ENCODE measurements at regions not wholly inside any gene's neighbourhood (a gene's known extent, or its start where the extent isn't known, plus 50 kb on each side); places are given as distances from the start of the nearest gene placed in this dataset.

DNA sequence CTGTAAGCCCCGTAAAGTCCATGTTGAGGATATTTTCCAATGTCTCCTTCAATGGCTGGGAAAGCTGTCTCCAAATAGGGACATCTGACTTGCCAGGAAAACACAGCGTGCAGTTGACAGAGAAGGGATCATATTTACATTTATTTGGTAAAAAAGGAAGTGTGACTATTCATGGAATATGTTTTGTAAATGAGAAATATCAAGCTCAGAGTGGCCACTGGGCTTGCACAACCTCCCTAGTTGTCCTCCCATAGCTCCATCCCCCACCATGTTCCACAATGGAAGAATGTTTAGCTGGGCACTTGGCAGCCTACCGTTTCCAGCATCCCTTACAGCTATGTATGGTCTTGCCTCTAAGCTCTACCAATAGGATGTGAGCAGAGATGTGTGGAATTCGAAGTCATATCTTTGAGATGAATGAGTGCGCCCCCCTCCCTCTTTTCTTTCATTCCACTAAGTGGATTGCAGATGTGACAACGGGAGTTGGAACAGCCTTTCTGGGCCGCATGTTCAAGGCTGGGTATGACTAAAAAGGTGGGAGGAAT lies 306.6 kb upstream of the ZMIZ1 start:
- H3K4me1 Mint-ChIP-seq (ENCODE audit: low read depth, unreplicated experiment), result peaks cover 8% of the 10 kb centered on the region
- no peak overlapping the region for H3K27ac Mint-ChIP-seq (ENCODE audit: unreplicated experiment)
- no peak overlapping the region for H3K4me3 Mint-ChIP-seq (ENCODE audit: low read depth, unreplicated experiment)
- intact Hi-C loops (cut with micrococcal nuclease; ENCODE audit: unreplicated experiment), result no loop called here
- DNase-seq, result no peak
- BruUV-seq (replicated peaks), result no TSS peak
- CTCF ChIA-PET, result no interaction called here
- no peaks in the 10 kb centered on the region for H3K36me3 Mint-ChIP-seq (ENCODE audit: insufficient read depth, unreplicated experiment)
- H3K27me3 Mint-ChIP-seq (ENCODE audit: unreplicated experiment), result peaks cover 29% of the 10 kb centered on the region
- H3K9me3 Mint-ChIP-seq (ENCODE audit: low read depth, unreplicated experiment), result no peaks in the 10 kb centered on the region
- TF ChIP-seq, protein P1, sequence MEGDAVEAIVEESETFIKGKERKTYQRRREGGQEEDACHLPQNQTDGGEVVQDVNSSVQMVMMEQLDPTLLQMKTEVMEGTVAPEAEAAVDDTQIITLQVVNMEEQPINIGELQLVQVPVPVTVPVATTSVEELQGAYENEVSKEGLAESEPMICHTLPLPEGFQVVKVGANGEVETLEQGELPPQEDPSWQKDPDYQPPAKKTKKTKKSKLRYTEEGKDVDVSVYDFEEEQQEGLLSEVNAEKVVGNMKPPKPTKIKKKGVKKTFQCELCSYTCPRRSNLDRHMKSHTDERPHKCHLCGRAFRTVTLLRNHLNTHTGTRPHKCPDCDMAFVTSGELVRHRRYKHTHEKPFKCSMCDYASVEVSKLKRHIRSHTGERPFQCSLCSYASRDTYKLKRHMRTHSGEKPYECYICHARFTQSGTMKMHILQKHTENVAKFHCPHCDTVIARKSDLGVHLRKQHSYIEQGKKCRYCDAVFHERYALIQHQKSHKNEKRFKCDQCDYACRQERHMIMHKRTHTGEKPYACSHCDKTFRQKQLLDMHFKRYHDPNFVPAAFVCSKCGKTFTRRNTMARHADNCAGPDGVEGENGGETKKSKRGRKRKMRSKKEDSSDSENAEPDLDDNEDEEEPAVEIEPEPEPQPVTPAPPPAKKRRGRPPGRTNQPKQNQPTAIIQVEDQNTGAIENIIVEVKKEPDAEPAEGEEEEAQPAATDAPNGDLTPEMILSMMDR (IDR thresholded peaks at IDR 0.05; ENCODE audit: unreplicated experiment), result no peak

DNA sequence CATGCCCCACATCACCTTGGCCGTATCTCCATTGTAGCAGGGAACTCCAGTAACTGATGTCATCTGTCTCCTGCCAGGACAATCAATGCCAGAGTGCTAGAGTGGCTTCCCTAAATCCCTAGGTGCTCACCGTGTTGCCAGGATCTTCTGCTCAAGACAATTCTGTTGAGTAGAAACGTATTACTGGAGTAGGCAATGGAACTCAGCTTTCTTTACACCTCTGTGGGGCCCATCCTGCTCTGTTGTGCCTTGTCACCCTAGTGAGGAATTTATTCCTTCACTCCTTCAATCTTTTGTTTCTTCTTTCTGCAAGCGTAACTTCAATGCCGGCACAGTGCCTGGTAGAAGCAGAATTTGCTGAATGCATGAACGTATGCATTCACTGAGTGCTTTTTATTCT lies 305.5 kb upstream of the ZMIZ1 start:
- Mint-ChIP-seq H3K4me3 (ENCODE audit: low read depth, unreplicated experiment) (no peak overlapping the region), H3K27me3 (ENCODE audit: unreplicated experiment) (peaks cover 33% of the 10 kb centered on the region), H3K9me3 (ENCODE audit: low read depth, unreplicated experiment) (no peaks in the 10 kb centered on the region), H3K4me1 (ENCODE audit: low read depth, unreplicated experiment) (no peaks in the 10 kb centered on the region), H3K36me3 (ENCODE audit: insufficient read depth, unreplicated experiment) (no peaks in the 10 kb centered on the region), H3K27ac (ENCODE audit: unreplicated experiment) (no peak overlapping the region)
- no TSS peak for BruUV-seq (replicated peaks)
- DNase-seq, result no peak
- TF ChIP-seq, protein P1 (IDR thresholded peaks at IDR 0.05; ENCODE audit: unreplicated experiment), result no peak
- intact Hi-C loops (cut with micrococcal nuclease; ENCODE audit: unreplicated experiment), result no loop called here
- CTCF ChIA-PET, result interaction anchor here (0.6 kb wide), 1 partner anchor 215 kb away, joined by 5 read pairs; no protein-coding TSS in a partner anchor

DNA sequence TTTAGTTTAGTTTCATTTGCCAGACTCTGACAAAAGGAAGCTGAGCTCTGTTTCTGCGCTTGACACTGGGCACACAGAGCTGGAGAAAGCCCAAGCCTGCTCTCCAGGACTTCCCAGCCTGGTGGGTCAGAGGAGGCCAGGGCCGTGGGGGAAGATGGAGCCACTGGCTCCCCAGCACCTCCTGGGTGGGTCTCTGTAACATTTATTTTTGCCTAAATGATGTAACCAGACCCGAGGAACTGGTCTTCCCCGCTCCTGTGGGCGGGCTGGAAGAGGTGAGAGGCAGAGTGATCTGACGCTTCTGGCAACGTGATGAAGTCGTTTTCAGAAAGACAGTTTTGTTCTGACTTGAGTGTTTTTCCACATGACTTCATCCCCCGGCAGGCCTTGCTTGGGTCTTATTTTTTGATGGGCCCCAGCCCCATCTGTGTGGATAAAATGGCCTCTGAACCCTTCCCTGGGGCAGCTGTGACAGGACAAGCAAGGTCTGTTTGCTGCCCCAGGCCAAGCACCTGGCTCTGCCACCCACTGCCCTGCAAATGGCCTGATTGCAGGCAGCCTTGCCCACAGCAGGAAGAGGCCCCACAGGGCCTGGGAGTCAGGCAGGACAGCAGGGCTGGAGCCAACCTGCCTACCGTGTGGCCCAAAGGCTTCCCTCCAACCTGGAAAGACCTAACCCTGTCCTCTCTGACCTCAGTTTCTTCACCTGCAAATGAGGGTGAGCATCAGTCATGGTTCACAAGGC lies 304.9 kb upstream of the ZMIZ1 start:
- H3K4me3 Mint-ChIP-seq (ENCODE audit: low read depth, unreplicated experiment), result no peak overlapping the region
- CTCF ChIA-PET, result interaction anchor here (0.6 kb wide), 1 partner anchor 215 kb away, joined by 5 read pairs; no protein-coding TSS in a partner anchor
- TF ChIP-seq, protein P1 (IDR thresholded peaks at IDR 0.05; ENCODE audit: unreplicated experiment), result no peak
- DNase-seq, result no peak
- H3K27me3 Mint-ChIP-seq (ENCODE audit: unreplicated experiment), result peaks cover 39% of the 10 kb centered on the region
- H3K27ac Mint-ChIP-seq (ENCODE audit: unreplicated experiment), result no peak overlapping the region
- no peaks in the 10 kb centered on the region for H3K36me3 Mint-ChIP-seq (ENCODE audit: insufficient read depth, unreplicated experiment)
- H3K9me3 Mint-ChIP-seq (ENCODE audit: low read depth, unreplicated experiment), result no peaks in the 10 kb centered on the region
- intact Hi-C loops (cut with micrococcal nuclease; ENCODE audit: unreplicated experiment), result no loop called here
- no peaks in the 10 kb centered on the region for H3K4me1 Mint-ChIP-seq (ENCODE audit: low read depth, unreplicated experiment)
- BruUV-seq (replicated peaks), result no TSS peak

DNA sequence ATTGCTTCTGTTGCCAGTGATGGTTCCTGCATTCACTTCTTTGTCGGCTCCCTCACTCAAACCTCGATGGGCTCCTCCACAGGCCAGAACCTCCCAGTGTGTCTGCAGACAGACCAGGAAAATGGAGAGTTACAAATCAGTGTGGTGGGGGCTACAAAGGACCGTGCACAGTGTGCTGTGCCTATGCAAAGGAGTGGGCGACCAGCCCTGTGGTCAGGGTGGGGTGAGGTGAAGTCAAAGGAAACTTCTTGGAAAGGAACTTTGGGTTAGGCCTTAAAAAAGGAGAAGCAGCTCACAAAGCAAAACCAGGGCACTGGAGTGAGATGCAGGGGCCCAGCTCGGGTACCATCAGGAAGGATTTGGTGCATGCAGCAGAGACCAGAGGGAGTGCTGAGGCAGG lies 304.3 kb upstream of the ZMIZ1 start:
- no TSS peak for BruUV-seq (replicated peaks)
- no peaks in the 10 kb centered on the region for H3K9me3 Mint-ChIP-seq (ENCODE audit: low read depth, unreplicated experiment)
- intact Hi-C loops (cut with micrococcal nuclease; ENCODE audit: unreplicated experiment), result no loop called here
- TF ChIP-seq, protein P1 (IDR thresholded peaks at IDR 0.05; ENCODE audit: unreplicated experiment), result no peak
- H3K27ac Mint-ChIP-seq (ENCODE audit: unreplicated experiment), result no peak overlapping the region
- H3K36me3 Mint-ChIP-seq (ENCODE audit: insufficient read depth, unreplicated experiment), result no peaks in the 10 kb centered on the region
- CTCF ChIA-PET, result interaction anchor here (0.6 to 2.1 kb wide), 2 partner anchors 9 to 616 kb away, joined by 4 to 5 read pairs; no protein-coding TSS in a partner anchor
- no peaks in the 10 kb centered on the region for H3K4me1 Mint-ChIP-seq (ENCODE audit: low read depth, unreplicated experiment)
- H3K4me3 Mint-ChIP-seq (ENCODE audit: low read depth, unreplicated experiment), result no peak overlapping the region
- no peak for DNase-seq
- peaks cover 45% of the 10 kb centered on the region for H3K27me3 Mint-ChIP-seq (ENCODE audit: unreplicated experiment)
